IPS-18c (cell line): ENCODE measurements at regions not wholly inside any gene's neighbourhood (a gene's known extent, or its start where the extent isn't known, plus 50 kb on each side); places are given as distances from the start of the nearest gene placed in this dataset.

Source experiments
- H3K4me3 ChIP-seq: 2 replicates; pipeline ENCODE4 v1.7.0; 2013; ENCODE audit warnings: low read depth, mild to moderate bottlenecking, low read length, moderate library complexity; ENCODE audit not compliant: insufficient read depth
- H3K9me3 ChIP-seq: one replicate; pipeline ENCODE4 v1.6.1; 2013; ENCODE audit warnings: mild to moderate bottlenecking, low read length, moderate library complexity; ENCODE audit not compliant: control insufficient read depth, insufficient read depth

DNA sequence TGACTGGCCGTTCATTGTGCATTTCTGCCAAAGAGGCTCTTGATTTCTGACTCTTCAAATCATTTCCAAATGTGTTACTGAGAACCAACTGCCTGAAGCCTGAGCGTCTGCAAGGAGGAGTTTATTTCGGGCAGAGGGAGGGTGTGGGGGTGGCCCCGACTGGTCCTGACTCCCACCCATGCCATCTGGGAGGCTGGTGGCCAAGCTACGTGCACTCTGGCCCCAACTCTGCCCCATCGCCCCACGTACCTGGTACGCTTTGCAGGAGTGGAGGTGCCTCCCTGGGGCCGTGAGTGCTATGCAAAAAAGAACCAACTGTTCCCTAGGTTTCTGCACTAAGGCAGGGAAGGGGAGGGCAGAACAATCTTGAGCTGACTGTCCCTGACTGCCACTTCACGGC, 846.8 kb downstream of the BRD1 start:
- Histone ChIP-seq H3K9me3 (no peaks in the 10 kb centered on the region), H3K4me3 (no peak overlapping the region)

DNA sequence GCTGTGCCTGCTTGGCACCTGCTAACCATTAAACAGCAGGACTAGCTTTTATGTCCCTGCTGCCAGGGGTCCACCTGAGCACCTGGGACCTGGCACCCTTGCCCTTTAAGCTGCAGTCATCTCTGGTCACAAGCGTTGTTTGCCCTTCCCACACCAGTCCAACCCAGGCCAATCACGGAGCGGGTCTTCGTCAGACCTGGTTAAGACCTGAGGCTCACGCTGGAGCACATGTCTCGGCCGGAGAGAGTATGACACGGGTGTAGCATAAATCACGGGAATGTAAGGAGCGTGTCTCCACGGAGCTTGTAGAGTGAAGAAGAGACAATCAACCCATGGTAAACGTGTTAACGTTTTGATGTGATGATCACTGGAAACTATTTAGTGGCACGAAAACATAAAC, 847.3 kb downstream of the BRD1 start:
- Histone ChIP-seq H3K4me3 (no peak overlapping the region), H3K9me3 (no peaks in the 10 kb centered on the region)

DNA sequence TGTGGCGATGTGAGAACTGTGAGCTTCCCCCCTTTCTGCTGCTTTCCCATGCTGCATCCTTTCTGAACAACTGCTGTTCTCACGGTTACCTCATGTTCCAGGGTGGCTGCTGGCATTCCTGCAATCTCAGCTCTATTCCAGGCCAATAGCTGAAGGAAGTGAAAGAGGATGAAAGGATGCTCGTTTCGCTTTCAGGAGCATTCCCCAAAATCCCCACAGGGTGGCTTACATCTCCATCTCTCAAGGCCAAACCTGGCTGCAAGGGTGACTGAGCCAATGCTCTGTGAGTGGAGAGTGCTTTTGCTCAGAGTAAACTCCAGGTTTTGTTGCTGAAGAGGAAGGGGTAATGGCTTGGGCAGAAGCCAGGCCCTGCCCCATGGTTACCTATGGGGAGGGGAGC, 848.2 kb downstream of the BRD1 start:
- Histone ChIP-seq H3K4me3 (no peak overlapping the region), H3K9me3 (no peaks in the 10 kb centered on the region)

DNA sequence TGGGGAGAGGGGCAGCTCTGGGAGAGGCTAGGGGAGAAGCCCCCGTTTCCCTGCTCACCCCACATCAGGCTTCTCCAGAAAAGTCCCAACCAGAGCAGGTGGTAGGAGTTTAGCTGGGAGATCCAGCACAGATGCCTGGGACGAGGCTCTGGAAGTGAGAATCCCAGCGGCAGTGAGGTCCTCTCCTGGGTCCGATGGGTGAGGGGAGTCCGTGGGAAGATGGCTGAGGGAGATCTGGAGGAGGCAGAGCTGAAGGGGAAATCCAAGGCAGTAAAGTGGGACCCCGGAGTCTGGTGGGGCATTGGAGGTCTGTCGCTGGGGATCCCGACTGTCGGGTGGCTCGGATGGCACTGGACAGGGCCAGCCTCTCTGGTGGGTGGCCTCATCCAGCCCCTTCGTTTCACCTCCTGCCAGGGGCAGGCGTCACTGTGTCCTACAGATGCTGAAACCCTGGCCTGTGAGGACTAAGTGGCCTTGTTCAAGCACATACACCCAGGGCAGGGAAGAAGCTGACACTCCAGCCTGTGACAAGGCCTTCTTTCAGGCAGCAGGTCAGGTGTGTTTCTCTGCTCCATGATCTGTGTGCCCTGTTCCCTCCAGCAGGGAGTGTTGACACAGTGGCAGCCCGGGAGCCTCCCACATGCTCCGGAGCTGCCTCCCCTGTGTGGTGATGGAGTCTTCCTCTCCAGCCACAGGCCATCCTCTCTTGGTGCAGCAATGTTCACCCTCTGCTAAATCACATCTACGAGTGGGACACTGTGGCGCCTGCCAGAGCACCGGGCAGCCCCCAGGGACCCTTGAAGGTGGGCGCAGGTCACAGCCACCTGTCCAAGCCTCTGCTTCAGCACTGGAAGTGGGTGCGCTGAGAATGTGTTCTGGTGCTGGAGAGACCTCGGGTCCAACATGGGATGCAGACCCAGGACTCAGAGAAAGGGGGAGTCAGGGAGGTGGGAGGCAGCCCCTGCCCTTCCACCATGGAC, 850.8 kb downstream of the BRD1 start:
- Histone ChIP-seq H3K4me3 (no peak overlapping the region), H3K9me3 (no peaks in the 10 kb centered on the region)

DNA sequence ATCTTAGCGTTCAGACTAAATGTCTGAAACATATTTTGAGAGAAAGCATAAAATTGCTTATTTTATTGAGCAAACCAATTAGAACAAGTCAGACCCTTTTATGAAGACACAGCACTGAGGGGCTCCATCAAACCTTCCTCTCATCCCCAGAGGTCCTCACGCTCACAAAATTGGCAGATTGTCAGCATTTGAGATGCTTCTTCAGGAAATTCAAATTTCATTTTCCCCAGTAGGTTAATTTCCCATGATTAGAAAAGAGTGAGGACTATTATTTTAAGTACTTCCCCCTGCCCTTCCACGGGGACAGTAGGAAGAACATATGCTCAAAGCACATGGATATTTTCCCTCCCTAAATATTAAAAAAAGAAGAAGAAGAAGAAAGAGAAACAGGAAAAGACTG, 851.8 kb downstream of the BRD1 start:
- H3K9me3 ChIP-seq, result no peaks in the 10 kb centered on the region
- no peak overlapping the region for H3K4me3 ChIP-seq

DNA sequence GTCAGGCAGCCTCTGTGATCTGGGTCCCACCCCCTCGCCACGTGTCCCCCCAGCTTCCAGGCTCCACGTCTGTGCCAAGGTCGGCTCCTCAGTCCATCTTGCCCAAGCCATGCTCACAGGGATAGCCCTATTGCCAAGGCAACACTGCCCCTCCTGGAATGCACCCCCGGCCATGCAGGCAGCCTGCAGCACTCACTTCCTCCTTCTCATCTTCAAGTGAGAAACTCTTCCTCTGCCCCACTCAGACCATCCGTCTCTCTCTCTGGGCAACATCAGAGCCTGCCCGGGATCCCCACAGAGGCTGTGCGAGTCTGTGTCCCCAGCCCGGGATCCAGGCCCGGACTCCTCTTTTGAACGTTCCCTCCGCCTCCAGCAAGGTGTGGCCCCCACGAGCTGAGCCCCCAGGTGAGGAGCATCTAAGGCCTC, 852.3 kb downstream of the BRD1 start:
- H3K9me3 ChIP-seq, result no peaks in the 10 kb centered on the region
- H3K4me3 ChIP-seq, result no peak overlapping the region

DNA sequence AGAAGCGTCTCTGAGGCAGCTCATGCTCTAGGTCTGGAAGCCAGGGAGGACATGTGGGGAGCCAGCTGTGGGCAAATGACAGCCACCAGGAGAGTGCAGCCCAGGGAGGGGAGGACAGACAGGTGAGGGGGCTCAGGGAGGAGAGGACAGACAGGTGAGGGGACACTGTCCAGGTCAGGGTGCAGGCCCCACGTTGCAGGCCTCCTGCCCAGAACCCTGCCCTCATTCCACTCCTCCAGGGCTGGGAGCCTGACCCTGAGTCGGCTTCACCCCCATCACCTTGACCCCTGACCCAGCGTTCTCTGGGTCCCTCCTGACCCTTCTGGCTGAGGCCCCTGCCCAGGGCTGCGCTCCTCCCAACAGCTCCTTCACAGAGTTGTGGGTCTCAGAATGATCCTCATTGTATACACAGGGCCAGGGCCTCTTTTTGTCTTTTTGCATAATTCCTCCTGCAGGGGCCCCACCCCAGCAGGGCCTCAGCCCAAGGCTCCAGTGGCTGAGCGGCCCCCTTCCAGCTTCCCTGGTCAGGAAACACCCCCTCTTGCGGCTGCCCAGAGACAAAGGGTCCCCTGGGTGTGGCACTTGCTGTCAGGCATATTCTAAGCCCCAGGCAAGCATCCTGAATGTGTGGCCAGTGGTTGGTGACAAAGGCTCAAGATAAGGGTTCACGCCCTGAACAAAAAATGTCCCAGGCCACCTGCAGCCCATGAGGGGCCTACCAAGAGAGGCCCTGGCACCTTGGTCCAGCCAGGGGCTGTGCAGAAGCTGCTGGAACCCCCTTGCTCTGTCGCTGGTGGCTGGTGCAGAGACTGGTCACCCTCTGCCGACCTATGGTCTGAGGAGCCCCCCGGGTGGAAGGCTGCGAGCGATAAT, 853.0 kb downstream of the BRD1 start:
- no peak overlapping the region for H3K4me3 ChIP-seq
- H3K9me3 ChIP-seq, result no peaks in the 10 kb centered on the region

DNA sequence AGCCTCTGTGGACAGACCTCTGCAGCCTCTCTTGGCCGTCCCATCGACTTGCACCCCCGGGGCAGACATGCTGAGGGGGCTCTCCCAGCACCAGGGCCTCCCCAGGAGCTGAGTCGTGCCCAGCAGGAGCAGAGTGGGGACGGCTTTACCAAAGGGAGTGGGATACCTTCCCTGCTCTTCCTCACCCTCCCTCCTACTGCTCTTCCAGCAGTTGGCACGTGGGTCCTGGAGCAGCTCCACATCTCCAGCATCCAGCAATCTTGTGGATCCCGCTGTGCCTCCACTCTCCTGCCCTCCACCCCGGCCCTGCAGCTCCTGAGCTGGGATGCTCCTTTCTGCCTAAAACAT, 854.0 kb downstream of the BRD1 start:
- H3K4me3 ChIP-seq, result no peak overlapping the region
- no peaks in the 10 kb centered on the region for H3K9me3 ChIP-seq

DNA sequence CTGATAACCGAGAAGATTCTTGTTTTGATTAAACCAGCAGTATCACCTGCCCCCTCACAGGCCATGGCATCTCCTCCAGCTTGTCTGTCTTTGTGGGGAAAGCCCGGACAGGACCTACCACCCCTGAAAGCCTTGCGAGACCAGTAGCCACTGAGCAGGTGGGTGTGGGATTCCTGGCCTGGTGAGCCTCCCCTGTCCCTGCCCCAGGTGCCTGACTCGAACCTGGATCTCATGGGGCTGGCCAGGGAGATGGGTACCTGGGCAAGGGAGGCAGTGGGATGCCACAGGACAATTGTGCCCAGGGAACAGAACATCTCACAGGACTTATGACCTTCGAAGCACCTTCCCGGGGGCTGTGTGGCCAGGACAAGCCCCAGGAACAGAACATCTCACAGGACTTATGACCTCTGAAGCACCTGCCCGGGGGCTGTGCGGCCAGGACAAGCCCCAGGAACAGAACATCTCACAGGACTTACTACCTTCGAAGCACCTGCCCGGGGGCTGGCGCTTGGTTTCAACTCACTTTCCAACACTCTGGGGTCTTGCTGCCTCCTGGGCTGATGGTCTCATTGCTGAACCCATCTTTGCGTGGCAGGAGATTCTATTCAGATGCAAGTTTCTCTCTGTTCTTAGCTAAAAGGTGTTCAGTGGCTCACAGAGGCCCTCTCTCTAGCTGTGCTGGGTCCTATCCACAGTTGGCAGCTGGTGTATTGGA, 854.5 kb downstream of the BRD1 start:
- H3K9me3 ChIP-seq, result no peaks in the 10 kb centered on the region
- no peak overlapping the region for H3K4me3 ChIP-seq

DNA sequence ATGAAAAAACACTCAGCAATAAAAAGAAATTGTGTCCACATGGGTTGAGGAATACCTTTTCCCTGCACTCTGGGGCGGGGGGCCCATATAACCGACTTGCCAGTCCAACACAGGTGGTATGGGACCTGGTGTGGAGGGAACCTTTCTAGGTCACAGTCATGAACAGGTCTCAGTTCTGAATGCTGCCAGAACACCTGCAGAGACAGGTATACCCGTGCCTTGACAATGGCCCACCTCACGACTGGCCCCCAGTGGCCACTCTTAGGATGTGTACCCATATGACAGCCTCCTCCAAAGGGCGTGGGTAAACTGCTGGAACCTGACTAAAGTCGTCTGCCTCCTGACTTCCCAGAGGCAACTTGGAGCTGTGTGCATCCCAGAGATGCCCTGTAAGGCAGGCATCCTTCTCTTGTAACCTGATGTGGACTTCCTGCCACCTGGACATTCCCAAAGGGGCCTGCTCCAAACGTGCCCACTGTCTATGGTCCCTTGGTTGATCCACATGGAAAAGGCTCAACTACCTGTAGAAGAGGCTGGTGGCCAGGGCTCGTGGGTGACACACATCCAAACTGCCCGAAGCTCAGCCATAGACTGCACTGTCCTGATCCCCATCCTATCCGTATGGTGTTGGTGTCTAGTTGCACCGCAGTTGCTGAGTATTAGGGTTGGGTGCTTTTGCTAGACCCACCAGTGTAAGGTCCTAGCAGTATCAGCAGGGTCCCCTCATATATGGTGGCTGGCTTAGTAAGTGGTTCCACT, 859.3 kb downstream of the BRD1 start:
- no peaks in the 10 kb centered on the region for H3K9me3 ChIP-seq
- no peak overlapping the region for H3K4me3 ChIP-seq

DNA sequence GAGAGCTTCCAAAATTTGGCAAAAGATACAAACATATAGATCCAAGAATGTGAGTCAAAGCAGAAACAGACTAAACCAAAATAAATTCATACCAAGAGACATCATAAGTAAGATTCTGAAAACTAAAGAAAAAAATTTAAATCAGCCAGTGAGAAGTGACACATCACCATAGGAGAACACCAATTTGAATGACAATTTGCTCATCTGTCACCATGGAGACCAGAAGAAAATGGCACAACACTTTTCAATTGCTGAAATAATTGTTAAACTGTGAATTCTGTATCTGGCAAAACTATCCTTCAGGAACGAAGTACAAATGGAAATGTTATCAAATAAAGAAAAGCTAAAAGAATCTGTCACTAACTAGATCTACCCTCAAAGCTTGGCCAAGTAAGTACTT, 864.3 kb downstream of the BRD1 start:
- no peaks in the 10 kb centered on the region for H3K9me3 ChIP-seq
- no peak overlapping the region for H3K4me3 ChIP-seq

DNA sequence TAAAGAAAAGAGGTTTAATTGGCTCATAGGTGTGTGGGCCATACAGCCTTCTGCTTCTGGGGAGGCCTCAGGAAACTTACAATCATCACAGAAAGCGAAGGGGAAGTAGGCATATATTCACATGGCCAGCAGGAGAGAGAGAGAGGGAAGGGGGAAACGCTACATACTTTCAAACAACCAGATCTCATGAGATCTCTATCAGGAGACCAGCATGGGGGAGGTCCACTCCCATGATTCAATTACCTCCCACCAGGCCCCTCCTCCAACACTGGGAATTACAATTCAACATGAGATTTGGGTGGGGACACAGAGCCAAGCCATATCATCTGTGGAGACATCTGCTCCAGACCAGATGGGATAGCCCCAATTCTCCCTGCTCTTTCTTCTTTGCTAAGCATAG, 866.0 kb downstream of the BRD1 start:
- Histone ChIP-seq H3K4me3 (no peak overlapping the region), H3K9me3 (no peaks in the 10 kb centered on the region)

DNA sequence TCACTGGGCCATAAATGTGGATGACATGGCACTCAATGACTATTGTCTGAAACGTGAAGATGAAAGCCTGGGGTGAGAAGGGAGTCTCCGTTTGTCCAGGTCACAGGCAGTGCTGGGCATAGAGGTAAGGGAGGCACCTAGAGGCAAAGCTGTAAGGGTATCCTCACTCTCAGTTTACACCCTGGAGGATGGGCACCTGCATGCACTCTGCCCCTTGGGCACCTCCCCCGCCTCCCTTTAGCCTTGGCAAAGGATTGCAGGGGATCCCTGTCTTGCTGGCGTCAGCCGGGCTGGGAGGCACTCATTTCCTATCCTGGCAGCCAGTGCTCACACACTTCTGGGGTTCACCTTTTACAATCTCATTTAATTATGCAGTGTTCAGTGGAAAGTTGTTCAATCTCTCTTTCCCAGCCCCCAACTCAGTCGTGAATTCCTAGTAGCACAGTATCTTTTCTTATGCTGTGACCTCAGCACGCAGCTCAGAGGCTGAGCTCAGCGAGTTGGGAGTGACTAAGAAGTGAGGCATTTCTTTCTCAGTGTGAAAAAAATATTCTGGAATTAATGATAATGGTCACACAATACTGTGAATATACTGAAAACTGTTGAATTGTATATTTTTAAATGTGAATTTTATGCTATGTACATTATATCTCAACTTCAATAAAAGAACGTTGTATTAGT, 866.6 kb downstream of the BRD1 start:
- Histone ChIP-seq H3K4me3 (no peak overlapping the region), H3K9me3 (no peaks in the 10 kb centered on the region)

DNA sequence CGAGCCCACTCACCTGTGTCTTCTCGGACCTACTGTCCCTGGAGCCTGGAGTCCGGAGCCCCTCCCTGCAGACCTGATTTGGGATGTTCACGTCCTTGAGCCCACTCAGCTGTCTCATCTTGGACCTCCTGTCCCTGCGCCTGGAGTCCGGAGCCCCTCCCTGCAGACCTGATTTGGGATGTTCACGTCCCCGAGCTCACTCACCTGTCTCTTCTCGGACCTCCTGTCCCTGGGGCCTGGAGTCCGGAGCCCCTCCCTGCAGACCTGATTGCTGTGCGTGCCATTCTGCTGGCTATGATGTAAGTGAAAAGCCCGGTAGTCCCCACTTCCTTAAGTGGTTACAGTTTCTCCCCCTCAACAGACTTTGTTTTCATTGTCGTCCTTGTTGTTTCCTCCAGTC, 867.1 kb downstream of the BRD1 start:
- no peaks in the 10 kb centered on the region for H3K9me3 ChIP-seq

DNA sequence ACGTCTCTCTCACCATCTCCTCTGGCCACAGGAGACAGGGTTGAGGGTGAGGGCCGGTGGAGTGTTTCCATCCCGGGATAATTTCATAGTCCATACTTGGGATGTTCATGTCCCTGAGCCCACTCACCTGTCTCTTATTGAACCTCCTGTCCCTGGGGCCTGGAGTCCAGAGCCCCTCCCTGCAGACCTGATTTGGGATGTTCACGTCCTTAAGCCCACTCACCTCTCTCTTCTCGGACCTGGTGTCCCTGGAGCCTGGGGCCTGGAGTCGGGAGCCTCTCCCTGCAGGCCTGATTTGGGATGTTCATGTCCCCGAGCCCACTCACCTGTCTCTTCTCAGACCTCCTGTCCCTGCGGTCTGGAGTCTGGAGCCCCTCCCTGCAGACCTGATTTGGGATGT, 868.2 kb downstream of the BRD1 start:
- H3K4me3 ChIP-seq, result no peak overlapping the region

More for the DNA sequence above, 867.1 kb downstream of the BRD1 start:
- H3K4me3 ChIP-seq, result no peak overlapping the region

DNA sequence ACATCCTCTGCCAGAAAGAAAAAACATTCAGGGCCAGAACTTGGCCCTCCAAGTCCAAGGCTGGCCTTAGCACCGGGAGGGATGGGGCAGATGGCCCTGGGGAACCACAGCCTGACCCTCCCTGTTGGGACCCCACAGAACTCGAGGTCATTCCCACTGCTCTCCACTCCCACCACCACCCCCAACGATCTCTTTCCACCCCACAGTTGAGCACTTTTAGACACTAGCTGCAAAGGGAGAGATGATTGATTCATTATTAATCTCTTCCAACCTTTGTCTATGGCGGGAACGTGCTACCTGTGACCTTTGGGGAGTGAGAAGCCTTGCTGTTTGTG, 869.7 kb downstream of the BRD1 start:
- H3K9me3 ChIP-seq, result no peaks in the 10 kb centered on the region
- no peak overlapping the region for H3K4me3 ChIP-seq

More for the DNA sequence above, 868.2 kb downstream of the BRD1 start:
- no peaks in the 10 kb centered on the region for H3K9me3 ChIP-seq
